Osteocyte (in vitro differentiated cells): ENCODE measurements at regions not wholly inside any gene's neighbourhood (a gene's known extent, or its start where the extent isn't known, plus 50 kb on each side); places are given as distances from the start of the nearest gene placed in this dataset.

Source experiments
- DNase-seq: peaks from one replicate; pipeline ENCODE4 v3.0.0; 2021; ENCODE audit warnings: mixed read lengths; ENCODE audit not compliant: unreplicated experiment; ENCODE audit errors: extremely low spot score
- H3K27ac Mint-ChIP-seq: one replicate; pipeline ENCODE4 v1.8.0; 2021; ENCODE audit warnings: mild to moderate bottlenecking, mixed read lengths; ENCODE audit not compliant: unreplicated experiment
- H3K27me3 Mint-ChIP-seq: one replicate; pipeline ENCODE4 v1.8.0; 2021; ENCODE audit warnings: mixed read lengths; ENCODE audit not compliant: unreplicated experiment
- H3K36me3 Mint-ChIP-seq: one replicate; pipeline ENCODE4 v1.8.0; 2021; ENCODE audit warnings: mixed read lengths; ENCODE audit not compliant: unreplicated experiment
- H3K4me1 Mint-ChIP-seq: one replicate; pipeline ENCODE4 v1.8.0; 2021; ENCODE audit warnings: mixed read lengths; ENCODE audit not compliant: unreplicated experiment
- H3K4me3 Mint-ChIP-seq: one replicate; pipeline ENCODE4 v1.8.0; 2021; ENCODE audit warnings: mild to moderate bottlenecking, moderate library complexity, mixed read lengths; ENCODE audit not compliant: unreplicated experiment
- H3K9me3 Mint-ChIP-seq: one replicate; pipeline ENCODE4 v1.8.0; 2021; ENCODE audit warnings: mixed read lengths; ENCODE audit not compliant: unreplicated experiment
- TF ChIP-seq, protein P1 (sequence below): fragments of 200-600 bp; sonication (generic); IDR thresholded peaks from 2 replicates; pipeline ENCODE4 v1.5.0; 2021; ENCODE audit warnings: antibody characterized with exemption, mild to moderate bottlenecking, moderate library complexity

- H3K4me3 Mint-ChIP-seq = no peak overlapping the region
- DNase-seq = no peak
- H3K4me1 Mint-ChIP-seq = peaks cover 26% of the 10 kb centered on the region
- peaks cover 13% of the 10 kb centered on the region for H3K36me3 Mint-ChIP-seq
- no peaks in the 10 kb centered on the region for H3K27me3 Mint-ChIP-seq
- peaks cover 10% of the 10 kb centered on the region for H3K9me3 Mint-ChIP-seq
- H3K27ac Mint-ChIP-seq = peak overlapping the region; percentile 6
- TF ChIP-seq, protein P1, sequence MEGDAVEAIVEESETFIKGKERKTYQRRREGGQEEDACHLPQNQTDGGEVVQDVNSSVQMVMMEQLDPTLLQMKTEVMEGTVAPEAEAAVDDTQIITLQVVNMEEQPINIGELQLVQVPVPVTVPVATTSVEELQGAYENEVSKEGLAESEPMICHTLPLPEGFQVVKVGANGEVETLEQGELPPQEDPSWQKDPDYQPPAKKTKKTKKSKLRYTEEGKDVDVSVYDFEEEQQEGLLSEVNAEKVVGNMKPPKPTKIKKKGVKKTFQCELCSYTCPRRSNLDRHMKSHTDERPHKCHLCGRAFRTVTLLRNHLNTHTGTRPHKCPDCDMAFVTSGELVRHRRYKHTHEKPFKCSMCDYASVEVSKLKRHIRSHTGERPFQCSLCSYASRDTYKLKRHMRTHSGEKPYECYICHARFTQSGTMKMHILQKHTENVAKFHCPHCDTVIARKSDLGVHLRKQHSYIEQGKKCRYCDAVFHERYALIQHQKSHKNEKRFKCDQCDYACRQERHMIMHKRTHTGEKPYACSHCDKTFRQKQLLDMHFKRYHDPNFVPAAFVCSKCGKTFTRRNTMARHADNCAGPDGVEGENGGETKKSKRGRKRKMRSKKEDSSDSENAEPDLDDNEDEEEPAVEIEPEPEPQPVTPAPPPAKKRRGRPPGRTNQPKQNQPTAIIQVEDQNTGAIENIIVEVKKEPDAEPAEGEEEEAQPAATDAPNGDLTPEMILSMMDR = no peak
Measured at GRCh38 chr4:147117431-147117830, 171.8 kb upstream of the TTC29 start.

GRCh38 chr4:147118528-147118927 is 172.9 kb upstream of the TTC29 start:
- H3K27me3 Mint-ChIP-seq = no peaks in the 10 kb centered on the region
- peak overlapping the region; percentile 38 for H3K27ac Mint-ChIP-seq
- DNase-seq = no peak
- peaks cover 4% of the 10 kb centered on the region for H3K9me3 Mint-ChIP-seq
- TF ChIP-seq, protein P1 = no peak
- peaks cover 34% of the 10 kb centered on the region for H3K4me1 Mint-ChIP-seq
- no peak overlapping the region for H3K4me3 Mint-ChIP-seq
- peaks cover 6% of the 10 kb centered on the region for H3K36me3 Mint-ChIP-seq

- TF ChIP-seq, protein P1 = no peak
- H3K4me1 Mint-ChIP-seq = peaks cover 61% of the 10 kb centered on the region
- H3K4me3 Mint-ChIP-seq = no peak overlapping the region
- H3K27me3 Mint-ChIP-seq = no peaks in the 10 kb centered on the region
- DNase-seq = no peak
- H3K27ac Mint-ChIP-seq = peak overlapping the region; percentile 75
- H3K36me3 Mint-ChIP-seq = peaks cover 4% of the 10 kb centered on the region
- peaks cover 14% of the 10 kb centered on the region for H3K9me3 Mint-ChIP-seq
Measured at GRCh38 chr4:147122685-147123084, 177.0 kb upstream of the TTC29 start.

DNA sequence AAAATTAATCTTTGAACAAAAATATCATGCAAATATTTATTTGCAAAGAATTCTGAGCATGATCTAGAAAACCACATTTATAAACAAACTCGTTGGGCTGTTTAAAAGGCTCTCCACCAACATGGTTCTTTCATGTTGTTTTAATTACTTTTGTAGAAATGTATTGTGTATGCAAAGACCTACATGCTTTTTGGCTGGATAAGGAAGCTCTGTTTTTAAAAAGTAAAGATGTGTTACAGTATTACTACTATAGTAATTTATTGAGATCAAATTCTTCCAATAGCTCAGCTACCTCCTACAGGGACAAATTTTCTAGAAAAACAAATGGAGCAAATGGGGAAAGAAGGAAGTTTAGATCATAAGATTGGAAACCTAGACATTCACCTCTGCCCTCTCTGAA is 177.5 kb upstream of the TTC29 start:
- DNase-seq = no peak
- TF ChIP-seq, protein P1 = no peak
- Mint-ChIP-seq H3K4me3 (no peak overlapping the region), H3K27ac (peak overlapping the region; percentile 75), H3K36me3 (peaks cover 4% of the 10 kb centered on the region), H3K9me3 (peaks cover 14% of the 10 kb centered on the region), H3K4me1 (peaks cover 63% of the 10 kb centered on the region), H3K27me3 (no peaks in the 10 kb centered on the region)

DNA sequence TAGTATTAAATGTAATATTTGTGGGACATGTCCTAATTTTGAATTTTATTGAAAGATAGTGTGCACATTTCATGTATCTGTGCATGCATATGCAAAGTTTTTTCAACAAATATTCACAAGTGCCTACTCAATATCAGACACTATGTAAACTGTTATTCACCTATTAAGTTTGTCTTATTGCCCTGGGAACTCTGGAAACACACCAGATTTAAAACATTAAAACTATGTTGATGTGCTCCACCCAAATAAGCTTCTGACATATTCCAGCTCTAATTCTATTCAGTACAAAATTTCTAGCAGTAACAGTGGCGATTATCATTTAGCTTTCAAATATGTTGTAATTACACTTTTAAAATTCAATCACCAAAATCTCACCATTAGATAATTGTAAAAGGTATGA is 183.1 kb upstream of the TTC29 start:
- TF ChIP-seq, protein P1 = no peak
- Mint-ChIP-seq H3K4me3 (no peak overlapping the region), H3K4me1 (peaks cover 60% of the 10 kb centered on the region), H3K9me3 (peaks cover 14% of the 10 kb centered on the region), H3K27me3 (no peaks in the 10 kb centered on the region), H3K36me3 (peaks cover 4% of the 10 kb centered on the region), H3K27ac (peak overlapping the region; percentile 91)
- no peak for DNase-seq
